B cell (primary cell): ENCODE measurements at regions not wholly inside any gene's neighbourhood (a gene's known extent, or its start where the extent isn't known, plus 50 kb on each side); places are given as distances from the start of the nearest gene placed in this dataset.

Source experiments
- ATAC-seq: fragments of 200-7000 bp; cut with Tn5 transposase; one replicate; pipeline ENCODE4 v1.10.0; 2021; ENCODE audit warnings: low read depth, mild to moderate bottlenecking, moderate number of reproducible peaks, moderate library complexity
- CTCF ChIA-PET: fragments of 350-600 bp; sonication (Branson Sonifier 250); formaldehyde crosslinking; loops from one replicate; lab custom pipeline; 2021; ENCODE audit warnings: antibody characterized with exemption, inconsistent platforms; lab: Charles Lee
- POLR2A ChIA-PET: fragments of 350-600 bp; sonication (Branson Sonifier 250); formaldehyde crosslinking; loops from one replicate; lab custom pipeline; 2021; ENCODE audit warnings: antibody characterized with exemption; lab: Charles Lee
- DNase-seq: peaks from one replicate; pipeline ENCODE4 v3.0.0; 2013
- H2AFZ ChIP-seq: 2 replicates; pipeline ENCODE4 v1.6.1; 2012; ENCODE audit warnings: mild to moderate bottlenecking, low read depth, low read length; ENCODE audit not compliant: insufficient read depth, poor library complexity, severe bottlenecking
- H3K27ac ChIP-seq, 2 donors: 1 replicate in 1 of 2; 2 replicates in 1 of 2; pipeline ENCODE4 v1.5.1; 2012 to 2013; ENCODE audit warnings: low read length in 2 of 2, mild to moderate bottlenecking in 2 of 2, moderate library complexity in 1 of 2
- H3K27me3 ChIP-seq, 4 experiments: fragments of 200-600 bp in 1 of 4; sonication (generic) in 1 of 4; replicated peaks in 1 of 4; 1 replicate in 2 of 4; 2 replicates in 2 of 4; pipeline versions ENCODE4 v1.6.1 to v1.7.0; 2013 to 2016; ENCODE audit warnings: low read length in 3 of 4, mild to moderate bottlenecking in 2 of 4, mixed read lengths in 1 of 4, moderate library complexity in 1 of 4; ENCODE audit not compliant: insufficient read depth in 4 of 4, control insufficient read depth in 3 of 4; ENCODE audit errors: control extremely low read depth in 1 of 4
- H3K36me3 ChIP-seq, 2 experiments: replicated peaks in 1 of 2; 1 replicate in 1 of 2; 2 replicates in 1 of 2; pipeline versions ENCODE4 v1.6.1 to v1.7.1; 2013; ENCODE audit warnings: low read length in 1 of 2; ENCODE audit not compliant: insufficient read depth in 2 of 2, control insufficient read depth in 1 of 2; ENCODE audit errors: control extremely low read depth in 1 of 2, extremely low read depth in 1 of 2
- H3K4me1 ChIP-seq, 2 donors: fragments of 200-600 bp in 1 of 2; sonication (generic) in 1 of 2; 1 replicate in 1 of 2; 2 replicates in 1 of 2; pipeline versions ENCODE4 v1.5.1 to v1.6.1; 2013 to 2017; ENCODE audit warnings: low read length in 2 of 2; ENCODE audit not compliant: control insufficient read depth in 2 of 2, insufficient read depth in 2 of 2
- H3K4me2 ChIP-seq: replicated peaks from 2 replicates; pipeline ENCODE3; 2012; ENCODE audit warnings: mild to moderate bottlenecking, low read depth, low read length; ENCODE audit not compliant: poor library complexity, severe bottlenecking
- H3K4me3 ChIP-seq, 5 experiments: fragments of 200-600 bp in 1 of 5; sonication (generic) in 1 of 5; 1 replicate in 3 of 5; 2 replicates in 2 of 5; pipeline versions ENCODE4 v1.5.1 to v1.7.0; 2011 to 2016; ENCODE audit warnings: low read length in 4 of 5, mild to moderate bottlenecking in 4 of 5, low read depth in 2 of 5, control low read depth in 1 of 5, moderate library complexity in 1 of 5; ENCODE audit not compliant: insufficient read depth in 1 of 5; ENCODE audit errors: control extremely low read depth in 1 of 5, extremely low read depth in 1 of 5
- H3K79me2 ChIP-seq: fragments of 200-600 bp; sonication (generic); one replicate; pipeline ENCODE4 v1.6.0; 2016; ENCODE audit warnings: low read length; ENCODE audit not compliant: control insufficient read depth, insufficient read depth
- H3K9ac ChIP-seq: fragments of 200-600 bp; sonication (generic); 2 replicates; pipeline ENCODE4 v1.6.1; 2017; ENCODE audit warnings: mild to moderate bottlenecking, low read length, moderate library complexity
- H3K9me3 ChIP-seq, 3 donors: one replicate each; pipeline versions ENCODE4 v1.6.1 to v1.7.1; 2013; ENCODE audit warnings: low read length in 2 of 3; ENCODE audit not compliant: control insufficient read depth in 2 of 3, insufficient read depth in 1 of 3; ENCODE audit errors: control extremely low read depth in 1 of 3
- H4K20me1 ChIP-seq: 2 replicates; pipeline ENCODE4 v1.6.0; 2012; ENCODE audit warnings: mild to moderate bottlenecking, low read length; ENCODE audit not compliant: insufficient read depth, control insufficient read depth, poor library complexity, severe bottlenecking
- H3K27ac Mint-ChIP-seq: one replicate; pipeline ENCODE4 v1.8.0; 2021; ENCODE audit warnings: mixed read lengths
- H3K27me3 Mint-ChIP-seq: one replicate; pipeline ENCODE4 v1.8.0; 2021; ENCODE audit warnings: mixed read lengths
- H3K4me1 Mint-ChIP-seq: one replicate; pipeline ENCODE4 v1.8.0; 2021; ENCODE audit warnings: mixed read lengths
- H3K4me3 Mint-ChIP-seq: one replicate; pipeline ENCODE4 v1.8.0; 2021; ENCODE audit warnings: mixed read lengths
- H3K9me3 Mint-ChIP-seq: one replicate; pipeline ENCODE4 v1.8.0; 2022; ENCODE audit warnings: mixed read lengths; ENCODE audit not compliant: insufficient read depth
- EZH2 ChIP-seq: IDR thresholded peaks from 2 replicates; pipeline ENCODE4 v1.6.1; 2012; ENCODE audit warnings: borderline replicate concordance, low read depth, mild to moderate bottlenecking, moderate library complexity, low read length; ENCODE audit not compliant: insufficient read depth, poor library complexity, severe bottlenecking
- WGBS: methylation state at CpG from one replicate; pipeline ENCODE4 v1.1.5; 2013; ENCODE audit warnings: missing lambda C conversion rate; ENCODE audit not compliant: insufficient coverage; 5-methylcytosine and 5-hydroxymethylcytosine counted together
- intact Hi-C: fragments of 100-400 bp; cut with micrococcal nuclease; formaldehyde crosslinking; loops from one replicate; pipeline ENCODE4 v1.10.0; 2022
- TF ChIP-seq, protein P1 (sequence below): fragments of 200-600 bp; IDR thresholded peaks from one replicate; pipeline ENCODE4 v1.8.0; 2022; ENCODE audit warnings: antibody characterized with exemption, mild to moderate bottlenecking

DNA sequence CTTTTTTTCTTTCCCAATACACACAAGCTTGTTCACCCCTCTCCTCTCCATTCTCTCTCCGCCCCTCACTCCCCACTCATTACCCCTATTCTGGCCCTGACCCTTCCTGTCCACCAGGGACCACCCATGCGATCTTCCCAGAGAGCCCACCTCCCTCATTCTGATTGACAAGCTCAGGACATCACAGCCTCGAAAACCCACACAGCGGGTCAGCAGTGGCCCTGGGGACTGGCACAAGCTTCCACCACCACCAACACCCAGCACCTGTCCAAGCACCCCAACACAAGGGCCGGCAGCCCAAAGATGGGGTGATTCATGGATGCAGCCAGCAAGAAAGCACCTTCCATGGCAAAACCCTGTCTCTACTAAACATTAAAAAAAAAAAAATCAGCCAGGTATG is 50.0 kb upstream of the USP6NL start:
- H3K4me1 Mint-ChIP-seq: peaks cover 61% of the 10 kb centered on the region
- WGBS: 79% methylated on average over 5 of the region's 5 CpGs
- no peak overlapping the region for H3K4me3 ChIP-seq
- peaks cover 0 to 8% (median 7%) of the 10 kb centered on the region in 3 donors for H3K9me3 ChIP-seq
- no peaks in the 10 kb centered on the region for H3K27me3 Mint-ChIP-seq
- ChIA-PET POLR2A (interaction anchor here (0.6 kb wide), 1 partner anchor 9 kb away, joined by 6 read pairs; no protein-coding TSS in a partner anchor), CTCF (interaction anchor here (1.1 to 1.5 kb wide), 3 partner anchors 12 to 63 kb away, joined by 3 to 4 read pairs (median 3); no protein-coding TSS in a partner anchor)
- no peak for ATAC-seq
- peak overlapping the region; percentile 5 for H3K4me3 Mint-ChIP-seq
- no peaks in the 10 kb centered on the region for H3K79me2 ChIP-seq
- peak overlapping the region; percentile 61 to 89 for H3K27ac ChIP-seq
- peaks cover 56 to 62% of the 10 kb centered on the region in 2 donors for H3K4me1 ChIP-seq
- no peaks in the 10 kb centered on the region for H3K27me3 ChIP-seq
- no peaks in the 10 kb centered on the region for H4K20me1 ChIP-seq
- H3K9ac ChIP-seq: no peak overlapping the region
- intact Hi-C loops: loop anchor here (5.0 kb wide), 3 partner anchors 36 to 99 kb away; no protein-coding TSS in a partner anchor
- peak overlapping the region; percentile 60 for H3K4me2 ChIP-seq
- peaks cover 0 to 3% of the 10 kb centered on the region in 2 experiments for H3K36me3 ChIP-seq
- no peak for DNase-seq
- peaks cover 5% of the 10 kb centered on the region for H3K9me3 Mint-ChIP-seq
- H2AFZ ChIP-seq: peak overlapping the region; percentile 41
- peak overlapping the region; percentile 78 for H3K27ac Mint-ChIP-seq
- TF ChIP-seq, protein P1, sequence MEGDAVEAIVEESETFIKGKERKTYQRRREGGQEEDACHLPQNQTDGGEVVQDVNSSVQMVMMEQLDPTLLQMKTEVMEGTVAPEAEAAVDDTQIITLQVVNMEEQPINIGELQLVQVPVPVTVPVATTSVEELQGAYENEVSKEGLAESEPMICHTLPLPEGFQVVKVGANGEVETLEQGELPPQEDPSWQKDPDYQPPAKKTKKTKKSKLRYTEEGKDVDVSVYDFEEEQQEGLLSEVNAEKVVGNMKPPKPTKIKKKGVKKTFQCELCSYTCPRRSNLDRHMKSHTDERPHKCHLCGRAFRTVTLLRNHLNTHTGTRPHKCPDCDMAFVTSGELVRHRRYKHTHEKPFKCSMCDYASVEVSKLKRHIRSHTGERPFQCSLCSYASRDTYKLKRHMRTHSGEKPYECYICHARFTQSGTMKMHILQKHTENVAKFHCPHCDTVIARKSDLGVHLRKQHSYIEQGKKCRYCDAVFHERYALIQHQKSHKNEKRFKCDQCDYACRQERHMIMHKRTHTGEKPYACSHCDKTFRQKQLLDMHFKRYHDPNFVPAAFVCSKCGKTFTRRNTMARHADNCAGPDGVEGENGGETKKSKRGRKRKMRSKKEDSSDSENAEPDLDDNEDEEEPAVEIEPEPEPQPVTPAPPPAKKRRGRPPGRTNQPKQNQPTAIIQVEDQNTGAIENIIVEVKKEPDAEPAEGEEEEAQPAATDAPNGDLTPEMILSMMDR: no peak
- no peak for TF ChIP-seq EZH2
